ENCODE measurements at regions not wholly inside any gene's neighbourhood (a gene's known extent, or its start where the extent isn't known, plus 50 kb on each side); places are given as distances from the start of the nearest gene placed in this dataset.

GRCh38 chr12:65557438-65558181, 266.7 kb upstream of the HMGA2 start:
- dilution Hi-C loops (cut with MboI; ENCODE audit: extremely low pct_ligation_motif_present, low sequenced_read_pairs) (no loop called here), intact Hi-C loops (cut with micrococcal nuclease) (loop anchor here (2.0 to 5.0 kb wide), 4 partner anchors 21 to 425 kb away; no protein-coding TSS in a partner anchor)
- Histone ChIP-seq H3K27me3 (ENCODE audit: control insufficient read depth in 2 of 2, insufficient read depth in 2 of 2, low read length in 2 of 2) (no peaks in the 10 kb centered on the region), H3K79me2 (ENCODE audit: control insufficient read depth, insufficient read depth, low read length) (no peaks in the 10 kb centered on the region), H3K4me3 (replicated peaks in 1 of 3; ENCODE audit: insufficient read depth in 1 of 3, low read depth in 1 of 3, low read length in 3 of 3) (no peak overlapping the region), H4K20me1 (replicated peaks; ENCODE audit: control insufficient read depth, extremely low read depth, insufficient read depth, low read length) (no peaks in the 10 kb centered on the region), H3K9me1 (replicated peaks; ENCODE audit: control insufficient read depth, extremely low read depth, insufficient read depth, low read length) (no peaks in the 10 kb centered on the region), H3K9ac (replicated peaks; ENCODE audit: extremely low read depth, insufficient read depth, low read length) (no peak overlapping the region), H3K4me1 (ENCODE audit: control insufficient read depth, extremely low read depth, insufficient read depth, low read length) (peaks cover 24% of the 10 kb centered on the region), H3K9me3 (replicated peaks; ENCODE audit: control insufficient read depth, insufficient read depth, low read length) (no peaks in the 10 kb centered on the region), H3K4me2 (ENCODE audit: insufficient read depth, low read length) (no peak overlapping the region), H3K36me3 (ENCODE audit: control insufficient read depth in 2 of 2, extremely low read depth in 1 of 2, insufficient read depth in 2 of 2, low read length in 2 of 2) (no peaks in the 10 kb centered on the region), H2AFZ (ENCODE audit: low read depth, low read length) (peak overlapping the region; percentile 96), H3K27ac (ENCODE audit: insufficient read depth, low read depth, low read length) (no peak overlapping the region)
- POLR2A ChIA-PET: no interaction called here
- no TSS peak for BruUV-seq (replicated peaks)
- no peak for DNase-seq (ENCODE audit: low read depth, low spot score)
- FAIRE-seq: no peak
- CTCF ChIA-PET: interaction anchor here (0.5 to 4.6 kb wide), 68 partner anchors 9 to 550 kb away, joined by 3 to 60 read pairs (median 5); partner anchors contain the start of gene HMGA2
- TF ChIP-seq GATA2 (IDR thresholded peaks at IDR 0.05; ENCODE audit: insufficient read depth, insufficient read length, low read depth, low read length) (no peak), POLR2AphosphoS5 (IDR thresholded peaks at IDR 0.05; ENCODE audit: insufficient read depth, low read depth, low read length) (no peak), JUN (IDR thresholded peaks at IDR 0.05; ENCODE audit: borderline replicate concordance, insufficient read depth, insufficient read length, low read depth) (no peak), CTCF (IDR thresholded peaks at IDR 0.05; ENCODE audit: extremely low read depth in 1 of 2, insufficient read depth in 1 of 2, low read depth in 1 of 2, low read length in 2 of 2) (no peak), FOS (IDR thresholded peaks at IDR 0.05; ENCODE audit: borderline replicate concordance, insufficient read depth, low read length) (no peak)
